H1 (cell line): ENCODE measurements at regions not wholly inside any gene's neighbourhood (a gene's known extent, or its start where the extent isn't known, plus 50 kb on each side); places are given as distances from the start of the nearest gene placed in this dataset.

Source experiments
- ATF3 ChIP-seq: IDR thresholded peaks from 2 replicates; pipeline ENCODE4 v1.6.1; 2011; ENCODE audit warnings: low read depth, mild to moderate bottlenecking, low read length; ENCODE audit not compliant: insufficient read depth
- CBX8 ChIP-seq: fragments of 300-800, 300-1000 bp; sonication (generic); IDR thresholded peaks from 2 replicates; pipeline ENCODE4 v1.7.1; 2016; ENCODE audit warnings: low read depth, low read length, borderline replicate concordance
- RAD21 ChIP-seq, 2 experiments: IDR thresholded peaks in 1 of 2; conservative IDR thresholded peaks in 1 of 2; 2 replicates each; pipeline ENCODE4 v1.6.1; 2011; ENCODE audit warnings: low read depth in 2 of 2, low read length in 2 of 2, improper control_type of control experiment in 1 of 2, inconsistent platforms in 1 of 2, mild to moderate bottlenecking in 1 of 2, moderate library complexity in 1 of 2
- SIX5 ChIP-seq: IDR thresholded peaks from 2 replicates; pipeline ENCODE4 v1.6.1; 2011; ENCODE audit warnings: mild to moderate bottlenecking, low read depth, low read length
- TCF12 ChIP-seq: IDR thresholded peaks from 2 replicates; pipeline ENCODE4 v1.6.1; 2011; ENCODE audit warnings: low read depth, mild to moderate bottlenecking, low read length

GRCh38 chr1:221636096-221636495, 105.8 kb downstream of the DUSP10 start (continued):
- TF ChIP-seq CBX8 = no peak
- TF ChIP-seq RAD21 (IDR thresholded peaks at IDR 0.05 in 1 of 2, conservative IDR thresholded peaks at IDR 0.05 in 1 of 2; ENCODE audit: low read depth in 2 of 2, low read length in 2 of 2) = no peak
- TF ChIP-seq TCF12 = no peak
- no peak for TF ChIP-seq ATF3
- no peak for TF ChIP-seq SIX5
- TF ChIP-seq, all 59 proteins: peak for 0
